ENCODE measurements at regions not wholly inside any gene's neighbourhood (a gene's known extent, or its start where the extent isn't known, plus 50 kb on each side); places are given as distances from the start of the nearest gene placed in this dataset.

GRCh38 chr5:2905741-2906140 lies 154.3 kb upstream of the IRX2 start:
- no peaks in the 10 kb centered on the region for H3K27me3 ChIP-seq (ENCODE audit: insufficient read depth, poor library complexity, severe bottlenecking)
- ATAC-seq (ENCODE audit: low read depth) = no peak
- H3K9me3 ChIP-seq (ENCODE audit: severe bottlenecking) = no peaks in the 10 kb centered on the region
- no peaks in the 10 kb centered on the region for H3K36me3 ChIP-seq (ENCODE audit: low read depth)
- DNase-seq (ENCODE audit: low spot score) = no peak
- no peaks in the 10 kb centered on the region for H3K4me1 ChIP-seq (ENCODE audit: insufficient read depth, poor library complexity, severe bottlenecking)
- H3K4me3 ChIP-seq (ENCODE audit: severe bottlenecking) = no peak overlapping the region
- TF ChIP-seq CTCF (IDR thresholded peaks at IDR 0.05; ENCODE audit: poor library complexity, severe bottlenecking) = no peak
- H3K27ac ChIP-seq (ENCODE audit: poor library complexity, severe bottlenecking) = no peak overlapping the region

GRCh38 chr5:2904956-2905355 lies 153.5 kb upstream of the IRX2 start:
- no peak for ATAC-seq (ENCODE audit: low read depth)
- TF ChIP-seq CTCF (IDR thresholded peaks at IDR 0.05; ENCODE audit: poor library complexity, severe bottlenecking) = no peak
- Histone ChIP-seq H3K27ac (ENCODE audit: poor library complexity, severe bottlenecking) (no peak overlapping the region), H3K27me3 (ENCODE audit: insufficient read depth, poor library complexity, severe bottlenecking) (no peaks in the 10 kb centered on the region), H3K36me3 (ENCODE audit: low read depth) (no peaks in the 10 kb centered on the region), H3K4me3 (ENCODE audit: severe bottlenecking) (no peak overlapping the region), H3K9me3 (ENCODE audit: severe bottlenecking) (no peaks in the 10 kb centered on the region), H3K4me1 (ENCODE audit: insufficient read depth, poor library complexity, severe bottlenecking) (no peaks in the 10 kb centered on the region)
- no peak for DNase-seq (ENCODE audit: low spot score)

- TF ChIP-seq CTCF (IDR thresholded peaks at IDR 0.05; ENCODE audit: poor library complexity, severe bottlenecking) = no peak
- H3K4me1 ChIP-seq (ENCODE audit: insufficient read depth, poor library complexity, severe bottlenecking) = no peaks in the 10 kb centered on the region
- H3K4me3 ChIP-seq (ENCODE audit: severe bottlenecking) = no peak overlapping the region
- H3K27ac ChIP-seq (ENCODE audit: poor library complexity, severe bottlenecking) = no peak overlapping the region
- H3K9me3 ChIP-seq (ENCODE audit: severe bottlenecking) = peaks cover 2% of the 10 kb centered on the region
- H3K27me3 ChIP-seq (ENCODE audit: insufficient read depth, poor library complexity, severe bottlenecking) = no peaks in the 10 kb centered on the region
- ATAC-seq (ENCODE audit: low read depth) (no peak), DNase-seq (ENCODE audit: low spot score) (no peak)
- no peaks in the 10 kb centered on the region for H3K36me3 ChIP-seq (ENCODE audit: low read depth)
Measured at GRCh38 chr5:2904399-2904798, 152.9 kb upstream of the IRX2 start.

- no peak overlapping the region for H3K27ac ChIP-seq (ENCODE audit: poor library complexity, severe bottlenecking)
- ATAC-seq (ENCODE audit: low read depth) (no peak), DNase-seq (ENCODE audit: low spot score) (no peak)
- H3K9me3 ChIP-seq (ENCODE audit: severe bottlenecking) = peaks cover 3% of the 10 kb centered on the region
- H3K4me3 ChIP-seq (ENCODE audit: severe bottlenecking) = no peak overlapping the region
- H3K27me3 ChIP-seq (ENCODE audit: insufficient read depth, poor library complexity, severe bottlenecking) = no peaks in the 10 kb centered on the region
- H3K4me1 ChIP-seq (ENCODE audit: insufficient read depth, poor library complexity, severe bottlenecking) = no peaks in the 10 kb centered on the region
- TF ChIP-seq CTCF (IDR thresholded peaks at IDR 0.05; ENCODE audit: poor library complexity, severe bottlenecking) = no peak
- no peaks in the 10 kb centered on the region for H3K36me3 ChIP-seq (ENCODE audit: low read depth)
Measured at GRCh38 chr5:2903451-2904395, 152.2 kb upstream of the IRX2 start.

- DNase-seq (ENCODE audit: low spot score) = no peak
- H3K27ac ChIP-seq (ENCODE audit: poor library complexity, severe bottlenecking) = no peak overlapping the region
Measured at GRCh38 chr5:2902742-2903297, 151.3 kb upstream of the IRX2 start.

More at GRCh38 chr5:2902742-2903297, 151.3 kb upstream of the IRX2 start:
- H3K4me1 ChIP-seq (ENCODE audit: insufficient read depth, poor library complexity, severe bottlenecking) = no peaks in the 10 kb centered on the region
- no peak for TF ChIP-seq CTCF (IDR thresholded peaks at IDR 0.05; ENCODE audit: poor library complexity, severe bottlenecking)
- H3K4me3 ChIP-seq (ENCODE audit: severe bottlenecking) = no peak overlapping the region
- no peaks in the 10 kb centered on the region for H3K27me3 ChIP-seq (ENCODE audit: insufficient read depth, poor library complexity, severe bottlenecking)
- no peak for ATAC-seq (ENCODE audit: low read depth)
- peaks cover 3% of the 10 kb centered on the region for H3K9me3 ChIP-seq (ENCODE audit: severe bottlenecking)
- H3K36me3 ChIP-seq (ENCODE audit: low read depth) = no peaks in the 10 kb centered on the region

Data from RWPE2 (cell line).